ENCODE measurements at regions not wholly inside any gene's neighbourhood (a gene's known extent, or its start where the extent isn't known, plus 50 kb on each side); places are given as distances from the start of the nearest gene placed in this dataset.
"Not testable (repeated sequence)": the region's sequence is repeated elsewhere in the genome, so short reads cannot be mapped to it uniquely, and the experiment has no call there.

- H3K4me3 ChIP-seq (ENCODE audit: low read depth, low read length): no peak overlapping the region
- no peak for TF ChIP-seq CTCF (IDR thresholded peaks at IDR 0.05; ENCODE audit: insufficient read depth, low read depth, low read length, missing control alignments)
- peak; percentile 14 for DNase-seq (ENCODE audit: low read depth)
These were observed 74.0 kb downstream of the MAB21L3 start for GRCh38 chr1:116185161-116185701.

DNA sequence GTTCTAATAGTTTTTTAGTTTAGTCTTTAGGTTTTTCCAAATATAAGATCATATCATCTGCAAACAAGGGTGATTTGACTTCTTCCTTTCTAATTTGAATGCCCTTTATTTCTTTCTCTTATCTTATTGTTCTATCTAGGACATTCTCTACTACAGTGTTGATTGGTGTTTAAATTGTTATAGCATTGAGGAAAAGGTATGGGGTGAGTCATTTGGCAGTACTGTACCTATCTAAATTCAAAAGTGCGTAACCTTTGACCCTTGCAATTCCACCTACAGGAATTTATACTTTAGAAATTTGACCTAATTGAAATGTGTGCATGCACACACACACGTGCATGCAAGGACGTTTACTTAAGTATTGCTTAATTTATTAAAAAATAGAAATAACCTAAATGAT lies 78.3 kb downstream of the MAB21L3 start:
- no peak for TF ChIP-seq CTCF (IDR thresholded peaks at IDR 0.05; ENCODE audit: insufficient read depth, low read depth, low read length, missing control alignments)
- no peak overlapping the region for H3K4me3 ChIP-seq (ENCODE audit: low read depth, low read length)
- no peak for DNase-seq (ENCODE audit: low read depth)

DNA sequence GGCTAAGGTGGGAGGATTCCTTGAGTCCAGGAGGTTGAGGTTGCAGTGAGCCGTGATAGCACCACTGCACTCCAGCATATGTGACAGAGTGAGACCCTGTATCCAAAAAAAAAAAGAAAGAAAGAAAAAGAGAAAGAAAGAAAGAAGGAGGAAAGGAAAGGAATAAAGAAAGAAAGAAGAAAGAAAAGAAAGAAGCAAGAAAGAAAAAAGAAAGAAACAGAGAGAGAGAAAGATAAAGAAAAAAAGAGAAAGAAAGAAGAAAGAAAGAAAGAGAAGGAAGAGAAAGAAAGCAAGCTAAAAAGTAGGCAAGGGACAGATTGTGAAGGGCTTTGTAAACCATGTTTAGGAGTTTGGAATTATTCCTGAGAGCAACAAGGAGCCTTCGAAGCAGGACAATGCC lies 80.1 kb downstream of the MAB21L3 start:
- no peak for TF ChIP-seq CTCF (IDR thresholded peaks at IDR 0.05; ENCODE audit: insufficient read depth, low read depth, low read length, missing control alignments)
- H3K4me3 ChIP-seq (ENCODE audit: low read depth, low read length): no peak overlapping the region
- no peak for DNase-seq (ENCODE audit: low read depth)

GRCh38 chr1:116193768-116194167 lies 82.6 kb downstream of the MAB21L3 start:
- TF ChIP-seq CTCF (IDR thresholded peaks at IDR 0.05; ENCODE audit: insufficient read depth, low read depth, low read length, missing control alignments): no peak
- no peak overlapping the region for H3K4me3 ChIP-seq (ENCODE audit: low read depth, low read length)
- no peak for DNase-seq (ENCODE audit: low read depth)

DNA sequence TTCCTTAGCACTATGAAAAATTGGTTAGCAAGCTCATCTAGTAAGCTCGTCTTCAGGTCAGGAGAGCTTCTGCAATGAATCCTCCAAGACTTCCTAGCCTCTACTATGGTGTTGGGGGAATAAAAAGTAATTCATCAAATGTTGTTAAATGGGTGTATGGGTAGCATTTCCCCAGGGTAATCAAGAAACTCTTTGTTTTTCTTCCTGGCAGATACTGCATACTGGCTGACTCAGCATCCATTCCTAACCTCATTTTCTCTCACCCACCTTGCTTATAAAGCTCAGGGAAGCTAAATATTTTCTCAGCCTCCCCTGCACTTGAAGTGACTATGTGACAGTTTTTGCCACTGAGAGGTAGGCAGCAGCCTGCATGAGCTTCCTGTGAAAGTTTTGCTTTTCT lies 83.4 kb downstream of the MAB21L3 start:
- no peak overlapping the region for H3K4me3 ChIP-seq (ENCODE audit: low read depth, low read length)
- DNase-seq (ENCODE audit: low read depth): no peak
- TF ChIP-seq CTCF (IDR thresholded peaks at IDR 0.05; ENCODE audit: insufficient read depth, low read depth, low read length, missing control alignments): no peak

GRCh38 chr1:116195077-116195868 lies 84.1 kb downstream of the MAB21L3 start:
- TF ChIP-seq CTCF (IDR thresholded peaks at IDR 0.05; ENCODE audit: insufficient read depth, low read depth, low read length, missing control alignments): no peak
- H3K4me3 ChIP-seq (ENCODE audit: low read depth, low read length): no peak overlapping the region
- DNase-seq (ENCODE audit: low read depth): no peak

DNA sequence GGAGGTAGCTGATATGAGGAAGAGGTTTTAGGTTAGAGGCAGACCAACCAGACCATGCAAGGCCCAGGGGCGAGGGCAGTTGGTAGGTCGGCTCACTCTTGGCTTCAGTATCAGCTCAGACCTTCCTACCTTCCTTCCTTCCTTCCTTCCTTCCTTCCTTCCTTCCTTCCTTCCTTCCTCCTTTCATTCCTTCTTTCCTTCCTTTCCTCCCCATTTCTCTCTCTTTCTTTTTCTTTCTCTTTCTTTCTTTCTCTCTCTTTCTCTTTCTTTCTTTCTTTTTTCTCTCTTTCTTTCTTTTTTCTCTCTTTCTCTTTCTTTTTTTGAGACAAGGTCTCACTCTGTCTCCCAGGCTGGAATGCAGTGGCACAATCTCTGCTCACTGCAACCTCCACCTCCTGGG lies 89.1 kb downstream of the MAB21L3 start:
- not testable (repeated sequence) for DNase-seq (ENCODE audit: low read depth); H3K4me3 ChIP-seq (ENCODE audit: low read depth, low read length)

Measured in GM12865 (cell line).